Ishikawa (cell line): ENCODE measurements at regions not wholly inside any gene's neighbourhood (a gene's known extent, or its start where the extent isn't known, plus 50 kb on each side); places are given as distances from the start of the nearest gene placed in this dataset.
A peak's percentile ranks its signal among the peaks of the same experiment; 100 is the strongest.

Source experiments
- CEBPB ChIP-seq: IDR thresholded peaks from 2 replicates; pipeline ENCODE4 v1.6.1; 2012
- CREB1 ChIP-seq: IDR thresholded peaks from 2 replicates; pipeline ENCODE4 v1.6.1; 2012; ENCODE audit warnings: low read depth
- EGR1 ChIP-seq: IDR thresholded peaks from 2 replicates; pipeline ENCODE4 v1.6.1; 2012
- EP300 ChIP-seq: IDR thresholded peaks from 2 replicates; pipeline ENCODE4 v1.6.1; 2012; ENCODE audit warnings: borderline replicate concordance
- FOXM1 ChIP-seq: IDR thresholded peaks from 2 replicates; pipeline ENCODE4 v1.6.1; 2012; ENCODE audit warnings: low read depth, borderline replicate concordance
- MAX ChIP-seq: IDR thresholded peaks from 2 replicates; pipeline ENCODE4 v1.6.1; 2012
- NFIC ChIP-seq: IDR thresholded peaks from 2 replicates; pipeline ENCODE4 v1.6.1; 2012
- RAD21 ChIP-seq: IDR thresholded peaks from 2 replicates; pipeline ENCODE4 v1.6.1; 2012; ENCODE audit warnings: low read depth
- REST ChIP-seq: IDR thresholded peaks from 2 replicates; pipeline ENCODE4 v1.6.1; 2012; ENCODE audit warnings: low read depth, mild to moderate bottlenecking
- TAF1 ChIP-seq: IDR thresholded peaks from 2 replicates; pipeline ENCODE4 v1.6.1; 2012; ENCODE audit warnings: low read depth, mild to moderate bottlenecking
- TCF12 ChIP-seq: IDR thresholded peaks from 2 replicates; pipeline ENCODE4 v1.6.1; 2012; ENCODE audit warnings: low read depth
- TEAD4 ChIP-seq: IDR thresholded peaks from 2 replicates; pipeline ENCODE4 v1.6.1; 2012
- YY1 ChIP-seq: IDR thresholded peaks from 2 replicates; pipeline ENCODE4 v1.6.1; 2012; ENCODE audit warnings: low read depth
- ZBTB7A ChIP-seq: IDR thresholded peaks from 2 replicates; pipeline ENCODE4 v1.6.1; 2012; ENCODE audit warnings: low read depth
- TF ChIP-seq, protein P1 (sequence below): IDR thresholded peaks from 2 replicates; pipeline ENCODE4 v1.6.1; 2012

GRCh38 chr1:218499011-218499691 lies 154.0 kb downstream of the TGFB2 start:
- no peak for TF ChIP-seq TCF12
- TF ChIP-seq EP300 = peak; percentile 65
- no peak for TF ChIP-seq YY1
- TF ChIP-seq TEAD4 = no peak
- no peak for TF ChIP-seq TAF1

- TF ChIP-seq REST = no peak
- no peak for TF ChIP-seq EGR1
- no peak for TF ChIP-seq CREB1
- no peak for TF ChIP-seq MAX
- no peak for TF ChIP-seq FOXM1
- no peak for TF ChIP-seq YY1
- no peak for TF ChIP-seq RAD21
- TF ChIP-seq TEAD4 = no peak
- TF ChIP-seq ZBTB7A = no peak
- TF ChIP-seq EP300 = no peak
These were observed 154.8 kb downstream of the TGFB2 start for GRCh38 chr1:218499911-218500310.

DNA sequence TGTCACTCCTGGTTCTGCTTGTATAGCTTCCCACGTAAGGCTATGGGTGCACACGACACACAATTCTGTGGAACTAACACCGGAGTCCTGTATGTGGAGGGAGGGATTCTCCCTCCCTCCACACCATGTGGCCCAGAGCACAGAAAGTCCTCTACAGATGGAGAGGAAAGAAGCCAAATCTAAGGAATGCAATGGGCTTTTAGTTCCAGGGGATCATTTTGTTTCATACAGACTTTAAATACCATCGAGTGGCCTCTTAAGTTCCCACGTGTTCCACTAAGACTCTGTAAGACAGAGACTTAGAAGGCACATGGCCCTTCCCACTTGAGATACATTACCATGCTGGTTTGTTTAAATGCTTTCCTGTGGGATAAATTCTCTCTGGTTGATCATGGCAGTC lies 156.0 kb downstream of the TGFB2 start:
- TF ChIP-seq TCF12 = no peak
- TF ChIP-seq, protein P1, sequence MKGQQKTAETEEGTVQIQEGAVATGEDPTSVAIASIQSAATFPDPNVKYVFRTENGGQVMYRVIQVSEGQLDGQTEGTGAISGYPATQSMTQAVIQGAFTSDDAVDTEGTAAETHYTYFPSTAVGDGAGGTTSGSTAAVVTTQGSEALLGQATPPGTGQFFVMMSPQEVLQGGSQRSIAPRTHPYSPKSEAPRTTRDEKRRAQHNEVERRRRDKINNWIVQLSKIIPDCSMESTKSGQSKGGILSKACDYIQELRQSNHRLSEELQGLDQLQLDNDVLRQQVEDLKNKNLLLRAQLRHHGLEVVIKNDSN = no peak
- TF ChIP-seq MAX = no peak
- TF ChIP-seq ZBTB7A = no peak
- TF ChIP-seq TAF1 = no peak
- TF ChIP-seq CREB1 = no peak
- TF ChIP-seq RAD21 = no peak
- TF ChIP-seq CEBPB = no peak
- no peak for TF ChIP-seq NFIC
- no peak for TF ChIP-seq TEAD4
- no peak for TF ChIP-seq YY1
- TF ChIP-seq FOXM1 = no peak
- TF ChIP-seq REST = no peak
- no peak for TF ChIP-seq EP300
- no peak for TF ChIP-seq EGR1

DNA sequence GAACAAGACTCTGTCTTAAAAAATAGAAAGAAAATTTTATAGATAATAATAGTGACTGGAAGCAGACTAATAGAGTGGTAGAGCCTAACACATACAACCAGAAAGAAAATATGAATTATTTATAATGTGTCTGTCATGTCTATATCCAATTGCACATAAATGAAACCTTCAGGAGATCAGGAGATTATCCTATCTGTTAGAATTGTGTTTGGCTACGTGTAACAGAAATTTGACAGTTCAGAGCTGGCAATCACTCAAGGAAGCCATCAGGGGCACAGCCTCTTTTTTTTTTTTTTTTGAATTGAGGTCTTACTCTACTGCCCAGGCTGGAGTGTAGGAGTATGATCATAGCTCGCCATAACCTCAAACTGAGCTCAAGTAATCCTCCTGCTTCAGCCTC lies 157.2 kb downstream of the TGFB2 start:
- TF ChIP-seq, protein P1 = no peak
- TF ChIP-seq EGR1 (no peak), NFIC (no peak), TCF12 (no peak), RAD21 (no peak), CREB1 (no peak), REST (no peak), TEAD4 (no peak), CEBPB (no peak), EP300 (no peak), MAX (no peak), YY1 (no peak), FOXM1 (no peak)
